MG63 (cell line): ENCODE measurements at regions not wholly inside any gene's neighbourhood (a gene's known extent, or its start where the extent isn't known, plus 50 kb on each side); places are given as distances from the start of the nearest gene placed in this dataset.
"Not testable (repeated sequence)": the region's sequence is repeated elsewhere in the genome, so short reads cannot be mapped to it uniquely, and the experiment has no call there.

Source experiments
- DNase-seq: peaks from one replicate; pipeline ENCODE4 v3.0.0-alpha.2; 2020
- H3K27me3 ChIP-seq: fragments of 250-450 bp; sonication (Bioruptor Pico); 2 replicates; pipeline ENCODE4 v1.5.1; 2020; ENCODE audit warnings: mild to moderate bottlenecking, moderate library complexity
- H3K36me3 ChIP-seq: fragments of 250-450 bp; sonication (Bioruptor Pico); 2 replicates; pipeline ENCODE4 v1.5.1; 2020; ENCODE audit warnings: mild to moderate bottlenecking, moderate library complexity
- H3K4me3 ChIP-seq: fragments of 250-450 bp; sonication (Bioruptor Pico); 2 replicates; pipeline ENCODE4 v1.5.1; 2020; ENCODE audit warnings: mild to moderate bottlenecking, moderate library complexity
- H3K9me3 ChIP-seq: fragments of 250-450 bp; sonication (Bioruptor Pico); 2 replicates; pipeline ENCODE4 v1.5.1; 2020; ENCODE audit warnings: mild to moderate bottlenecking, moderate library complexity

DNA sequence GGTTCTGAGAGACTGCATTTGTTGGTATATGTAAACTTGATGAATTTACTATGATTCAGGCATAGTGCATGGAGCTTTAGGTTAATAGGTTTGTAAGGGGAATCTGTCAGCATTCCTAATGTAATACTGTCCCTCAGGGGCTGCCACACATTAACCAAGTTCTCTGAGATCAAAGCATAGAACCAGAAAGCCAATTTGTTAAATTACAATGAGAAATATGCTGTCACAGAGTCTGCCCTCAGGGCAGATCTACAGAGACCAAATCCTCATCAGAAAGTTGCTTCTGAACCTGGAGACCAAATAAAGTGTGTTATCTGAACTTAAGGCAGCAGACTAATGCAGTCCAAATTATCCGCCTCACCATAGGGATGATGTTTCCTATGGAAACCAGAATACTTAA lies 250.8 kb upstream of the HTR1E start:
- Histone ChIP-seq H3K4me3 (no peak overlapping the region), H3K9me3 (no peaks in the 10 kb centered on the region), H3K36me3 (no peaks in the 10 kb centered on the region), H3K27me3 (no peaks in the 10 kb centered on the region)
- DNase-seq, result no peak

DNA sequence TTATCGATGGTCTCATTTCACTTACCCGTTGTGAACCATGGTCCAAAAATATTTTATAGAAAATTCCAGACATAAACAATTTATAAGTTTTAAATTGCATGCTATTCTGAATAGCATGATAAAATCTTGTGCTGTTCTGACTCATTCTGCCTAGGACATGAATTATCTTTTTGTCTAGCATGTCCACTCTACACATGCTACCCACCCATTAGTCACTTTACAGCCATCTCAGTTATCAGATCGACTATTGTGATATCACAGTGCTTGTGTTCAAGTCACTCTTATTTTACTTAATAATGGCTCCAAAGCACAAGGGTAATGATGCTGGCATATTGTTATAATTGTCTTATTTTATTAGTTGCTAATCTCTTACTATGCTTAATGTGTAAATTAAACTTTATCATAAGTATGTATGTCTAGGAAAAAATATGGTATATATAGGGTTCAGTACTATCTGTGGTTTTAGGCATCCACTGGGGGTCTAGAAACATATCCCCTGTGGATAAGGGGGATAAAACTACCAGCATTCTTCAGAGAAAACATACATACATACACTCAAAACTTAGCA lies 252.0 kb upstream of the HTR1E start:
- no peaks in the 10 kb centered on the region for H3K36me3 ChIP-seq
- no peaks in the 10 kb centered on the region for H3K9me3 ChIP-seq
- no peaks in the 10 kb centered on the region for H3K27me3 ChIP-seq
- DNase-seq, result no peak
- H3K4me3 ChIP-seq, result no peak overlapping the region

DNA sequence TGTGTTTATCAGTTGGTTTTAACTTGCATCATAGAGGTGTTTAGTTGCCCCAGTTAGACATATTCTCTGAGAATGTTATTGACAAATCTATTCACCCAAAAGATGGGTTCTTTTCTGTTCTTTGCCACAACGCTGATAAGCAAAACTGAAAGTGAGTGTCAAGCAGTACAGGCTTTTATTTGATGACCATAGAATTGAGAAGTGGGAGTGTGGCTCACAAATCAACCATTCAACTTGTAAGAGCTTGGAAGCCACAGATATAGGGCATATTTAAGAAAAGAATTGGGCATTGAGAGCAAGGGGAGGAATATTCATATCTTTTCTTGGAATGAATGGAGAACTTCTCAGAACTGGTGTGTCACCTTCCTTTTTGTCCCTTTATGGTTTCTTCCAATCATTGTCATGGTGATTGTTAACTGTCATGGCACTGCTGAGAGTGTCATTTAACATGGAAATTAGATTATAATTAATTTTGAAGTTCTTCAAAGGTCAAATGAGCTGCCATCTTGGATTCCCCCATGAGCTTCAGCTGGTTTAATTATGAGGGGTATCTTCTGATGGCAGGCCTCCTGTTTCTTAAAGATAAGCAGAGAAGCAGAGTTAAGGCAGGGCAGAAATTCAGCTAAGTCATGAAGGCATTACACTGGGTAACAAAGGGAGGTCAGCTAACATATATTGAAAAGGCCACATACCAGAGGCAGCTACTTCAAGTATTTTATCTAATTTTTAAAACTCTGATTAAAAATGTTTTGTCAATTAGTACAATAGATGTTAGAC lies 254.0 kb upstream of the HTR1E start:
- no peak overlapping the region for H3K4me3 ChIP-seq
- no peaks in the 10 kb centered on the region for H3K36me3 ChIP-seq
- no peaks in the 10 kb centered on the region for H3K9me3 ChIP-seq
- no peaks in the 10 kb centered on the region for H3K27me3 ChIP-seq
- no peak for DNase-seq

GRCh38 chr6:86682297-86682696 lies 255.0 kb upstream of the HTR1E start:
- no peaks in the 10 kb centered on the region for H3K27me3 ChIP-seq
- H3K4me3 ChIP-seq, result no peak overlapping the region
- no peak for DNase-seq
- no peaks in the 10 kb centered on the region for H3K9me3 ChIP-seq
- H3K36me3 ChIP-seq, result no peaks in the 10 kb centered on the region

DNA sequence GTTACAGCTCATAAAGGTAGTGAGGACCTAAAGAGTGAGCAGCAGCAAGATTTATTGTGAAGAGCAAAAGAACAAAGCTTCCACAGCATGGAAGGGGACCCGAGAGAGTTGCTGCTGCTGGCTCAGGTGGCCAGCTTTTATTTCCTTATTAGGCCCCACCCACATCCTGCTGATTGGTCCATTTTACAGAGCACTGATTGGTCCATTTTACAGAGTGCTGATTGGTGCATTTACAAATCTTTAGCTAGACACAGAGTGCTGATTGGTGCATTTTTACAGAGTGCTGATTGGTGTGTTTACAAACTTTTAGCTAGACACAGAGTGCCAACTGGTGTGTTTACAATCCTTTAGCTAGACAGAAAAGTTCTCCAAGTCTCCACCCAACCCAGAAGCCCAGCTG lies 256.2 kb upstream of the HTR1E start:
- H3K9me3 ChIP-seq, H3K4me3 ChIP-seq, H3K36me3 ChIP-seq, DNase-seq, H3K27me3 ChIP-seq: not testable (repeated sequence)

GRCh38 chr6:86672125-86672524 lies 265.2 kb upstream of the HTR1E start:
- H3K27me3 ChIP-seq, H3K4me3 ChIP-seq: not testable (repeated sequence)

DNA sequence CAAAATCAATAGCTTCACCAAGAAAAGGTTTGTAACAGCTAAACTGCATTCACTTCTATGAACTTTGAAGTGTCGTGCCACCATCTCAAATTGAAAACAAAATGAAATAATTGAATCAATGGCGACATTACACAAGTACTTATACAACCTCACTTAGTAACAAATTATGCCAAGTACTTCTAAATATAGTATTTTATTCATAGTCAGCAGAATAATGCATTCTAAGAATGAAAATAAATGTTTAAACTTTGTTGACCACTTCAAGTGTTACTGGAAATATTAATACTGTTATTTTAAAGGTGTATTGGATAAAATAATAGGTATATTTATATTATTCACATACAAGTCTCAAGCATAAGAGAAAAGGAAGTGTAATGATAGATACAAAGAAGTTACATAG lies 280.1 kb upstream of the HTR1E start:
- Histone ChIP-seq H3K27me3 (peaks cover 3% of the 10 kb centered on the region; the same call in 1 of the 2 replicates), H3K4me3 (no peak overlapping the region), H3K9me3 (no peaks in the 10 kb centered on the region), H3K36me3 (no peaks in the 10 kb centered on the region)
- no peak for DNase-seq

More at GRCh38 chr6:86672125-86672524, 265.2 kb upstream of the HTR1E start:
- not testable (repeated sequence) for DNase-seq, H3K36me3 ChIP-seq, H3K9me3 ChIP-seq

DNA sequence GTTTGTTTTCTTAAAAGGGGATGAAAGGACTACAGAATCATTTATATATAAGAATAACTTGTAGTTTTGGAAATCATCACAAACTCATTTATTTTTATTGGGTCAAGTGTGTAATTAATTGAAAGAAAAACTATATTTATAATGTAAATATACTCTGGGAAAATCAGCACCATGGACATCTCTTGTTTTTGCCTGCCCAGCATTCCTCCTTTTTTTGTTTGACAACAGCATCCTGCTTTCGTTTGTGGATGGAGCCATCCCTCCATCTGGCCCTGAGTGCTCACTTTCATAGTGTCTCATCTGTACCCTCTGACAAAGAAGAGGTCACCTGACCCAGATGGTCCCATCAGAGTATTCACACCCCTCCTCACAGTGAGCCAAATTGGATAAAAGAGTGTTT lies 308.2 kb upstream of the HTR1E start:
- no peaks in the 10 kb centered on the region for H3K36me3 ChIP-seq
- DNase-seq, result no peak
- H3K4me3 ChIP-seq, result no peak overlapping the region
- no peaks in the 10 kb centered on the region for H3K27me3 ChIP-seq
- no peaks in the 10 kb centered on the region for H3K9me3 ChIP-seq

- no peak for DNase-seq
- no peaks in the 10 kb centered on the region for H3K9me3 ChIP-seq
- no peaks in the 10 kb centered on the region for H3K36me3 ChIP-seq
- no peak overlapping the region for H3K4me3 ChIP-seq
- no peaks in the 10 kb centered on the region for H3K27me3 ChIP-seq
Observed at GRCh38 chr6:86619428-86619827, 317.9 kb upstream of the HTR1E start.

GRCh38 chr6:86615299-86615698 lies 322.0 kb upstream of the HTR1E start:
- no peak for DNase-seq
- no peaks in the 10 kb centered on the region for H3K27me3 ChIP-seq
- H3K4me3 ChIP-seq, result no peak overlapping the region
- no peaks in the 10 kb centered on the region for H3K9me3 ChIP-seq
- H3K36me3 ChIP-seq, result no peaks in the 10 kb centered on the region

DNA sequence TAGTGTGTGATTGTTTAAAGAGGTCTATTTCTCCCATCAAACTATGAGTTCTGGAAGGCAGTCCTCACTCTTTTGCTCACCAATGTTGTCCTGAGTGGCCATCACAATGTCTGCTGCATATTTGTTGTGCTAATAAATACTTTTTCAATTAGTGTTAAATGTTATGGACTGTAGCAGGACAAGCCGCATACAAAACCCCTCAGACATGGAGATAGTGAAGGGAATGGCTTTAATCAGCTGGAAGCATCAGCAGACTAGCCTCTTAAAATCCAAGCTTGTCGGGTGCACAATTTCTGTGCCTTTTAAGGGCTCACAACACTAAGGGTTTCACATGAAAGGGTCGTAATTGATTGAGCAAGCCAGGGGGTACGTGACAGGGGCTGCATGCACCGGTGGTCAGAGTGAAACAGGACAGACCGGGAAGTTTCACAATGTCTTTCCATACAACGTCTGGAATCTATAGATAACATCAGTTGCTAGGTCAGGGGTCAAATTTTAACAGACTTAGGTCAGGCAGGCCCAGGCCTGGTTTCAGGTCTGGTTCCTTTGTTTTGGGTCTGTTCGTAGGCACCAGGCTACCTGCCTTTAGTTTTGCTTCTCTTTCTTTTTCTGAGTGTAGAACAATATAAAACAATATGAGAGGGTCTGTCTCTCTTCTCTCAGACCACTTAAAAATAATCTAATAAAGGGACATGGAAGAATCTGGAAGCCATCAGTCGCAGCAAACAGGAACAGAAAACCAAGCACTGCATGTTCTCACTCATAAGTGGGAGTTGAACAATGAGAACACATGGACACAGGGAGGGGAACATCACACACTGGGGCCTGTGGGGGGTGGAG lies 327.6 kb upstream of the HTR1E start:
- no peaks in the 10 kb centered on the region for H3K9me3 ChIP-seq

GRCh38 chr6:86603364-86603763 lies 334.0 kb upstream of the HTR1E start:
- H3K9me3 ChIP-seq, H3K36me3 ChIP-seq, DNase-seq: not testable (repeated sequence)

More for the DNA sequence above, 327.6 kb upstream of the HTR1E start:
- Histone ChIP-seq H3K36me3 (no peaks in the 10 kb centered on the region), H3K4me3 (no peak overlapping the region), H3K27me3 (no peaks in the 10 kb centered on the region)
- DNase-seq, result no peak

GRCh38 chr6:86602093-86602492 lies 335.2 kb upstream of the HTR1E start:
- H3K27me3 ChIP-seq, DNase-seq, H3K36me3 ChIP-seq, H3K9me3 ChIP-seq, H3K4me3 ChIP-seq: not testable (repeated sequence)

More at GRCh38 chr6:86603364-86603763, 334.0 kb upstream of the HTR1E start:
- not testable (repeated sequence) for H3K4me3 ChIP-seq, H3K27me3 ChIP-seq

GRCh38 chr6:86598969-86599368 lies 338.4 kb upstream of the HTR1E start:
- not testable (repeated sequence) for H3K4me3 ChIP-seq

DNA sequence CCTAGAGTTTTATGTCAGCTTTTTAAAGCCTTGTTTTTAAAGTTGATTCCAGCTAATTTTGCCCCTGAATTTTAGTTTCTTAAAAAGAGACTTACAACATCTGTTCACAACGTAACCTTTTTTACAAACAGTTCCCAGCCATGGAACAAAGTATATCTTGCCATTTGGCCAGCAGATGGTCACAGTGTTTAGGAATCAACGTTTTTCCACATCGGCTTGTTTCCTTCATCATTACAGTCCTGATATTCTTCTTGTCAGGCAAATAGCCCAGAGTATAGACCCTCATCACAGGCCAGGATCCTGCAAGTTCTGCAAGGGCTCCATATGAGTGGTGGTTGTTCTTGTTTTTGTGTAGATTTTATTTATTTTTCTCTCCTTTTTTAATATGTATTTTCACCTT lies 341.7 kb upstream of the HTR1E start:
- H3K27me3 ChIP-seq, result no peaks in the 10 kb centered on the region
- DNase-seq, result no peak
- H3K36me3 ChIP-seq, result no peaks in the 10 kb centered on the region
- H3K9me3 ChIP-seq, result no peaks in the 10 kb centered on the region
- H3K4me3 ChIP-seq, result no peak overlapping the region

More at GRCh38 chr6:86598969-86599368, 338.4 kb upstream of the HTR1E start:
- not testable (repeated sequence) for DNase-seq, H3K27me3 ChIP-seq, H3K9me3 ChIP-seq, H3K36me3 ChIP-seq

GRCh38 chr6:86586195-86586594 lies 351.1 kb upstream of the HTR1E start:
- DNase-seq, result no peak
- H3K4me3 ChIP-seq, result no peak overlapping the region
- no peaks in the 10 kb centered on the region for H3K36me3 ChIP-seq
- H3K27me3 ChIP-seq, result no peaks in the 10 kb centered on the region
- H3K9me3 ChIP-seq, result no peaks in the 10 kb centered on the region

GRCh38 chr6:86581833-86582232 lies 355.5 kb upstream of the HTR1E start:
- Histone ChIP-seq H3K36me3 (no peaks in the 10 kb centered on the region), H3K9me3 (no peaks in the 10 kb centered on the region), H3K27me3 (no peaks in the 10 kb centered on the region), H3K4me3 (no peak overlapping the region)
- no peak for DNase-seq
